Endothelial cell of umbilical vein (primary cell): ENCODE measurements at regions not wholly inside any gene's neighbourhood (a gene's known extent, or its start where the extent isn't known, plus 50 kb on each side); places are given as distances from the start of the nearest gene placed in this dataset.

Experiments used
- BruUV-seq: library from RNA; stranded (reverse); fragments of 400-500 nt; replicated peaks from 2 replicates; lab custom pipeline; 2021; lab: Mats Ljungman, UMichigan
- CTCF ChIA-PET: fragments of 300-600, 350-600 bp; sonication (Branson Sonifier 250); formaldehyde crosslinking; loops from one replicate; lab custom pipeline; 2021; ENCODE audit warnings: antibody characterized with exemption, inconsistent platforms; lab: Charles Lee
- POLR2A ChIA-PET: fragments of 300-600, 350-600 bp; sonication (Branson Sonifier 250); formaldehyde crosslinking; loops from one replicate; lab custom pipeline; 2021; ENCODE audit warnings: antibody characterized with exemption, inconsistent platforms; lab: Charles Lee
- DNase-seq: peaks from one replicate; pipeline ENCODE4 v3.0.0-alpha.2; 2011; ENCODE audit warnings: low read depth, low spot score
- FAIRE-seq: peaks from 2 replicates; lab custom pipeline; 2011; peaks lifted over from hg19 to GRCh38; lab: Jason Lieb, UNC
- H2AFZ ChIP-seq: 2 replicates; pipeline ENCODE4 v1.6.0; 2012; ENCODE audit warnings: low read depth, low read length, control low read depth, inconsistent platforms
- H3K27ac ChIP-seq: 2 replicates; pipeline ENCODE4 v1.5.1; 2011; ENCODE audit warnings: low read depth, mild to moderate bottlenecking, control low read depth, low read length, moderate library complexity; ENCODE audit not compliant: insufficient read depth
- H3K27me3 ChIP-seq, 2 experiments: 2 replicates each; pipeline versions ENCODE4 v1.6.0 to v1.6.1; 2011; ENCODE audit warnings: low read length in 2 of 2, mixed read lengths in 1 of 2; ENCODE audit not compliant: control insufficient read depth in 2 of 2, insufficient read depth in 2 of 2
- H3K36me3 ChIP-seq, 2 experiments: 2 replicates in 1 of 2; 3 replicates in 1 of 2; pipeline ENCODE4 v1.5.1; 2011; ENCODE audit warnings: low read length in 2 of 2, mild to moderate bottlenecking in 1 of 2, moderate library complexity in 1 of 2; ENCODE audit not compliant: control insufficient read depth in 2 of 2, insufficient read depth in 2 of 2; ENCODE audit errors: extremely low read depth in 1 of 2
- H3K4me1 ChIP-seq: 3 replicates; pipeline ENCODE4 v1.5.1; 2011; ENCODE audit warnings: mild to moderate bottlenecking, low read length; ENCODE audit not compliant: control insufficient read depth, insufficient read depth; ENCODE audit errors: extremely low read depth
- H3K4me2 ChIP-seq: 2 replicates; pipeline ENCODE4 v1.6.1; 2011; ENCODE audit warnings: low read length, control low read depth, mixed read lengths; ENCODE audit not compliant: insufficient read depth
- H3K4me3 ChIP-seq, 3 experiments: fragments of 200-600 bp in 1 of 3; sonication (generic), shearing (Covaris generic) in 1 of 3; replicated peaks in 1 of 3; 2 replicates each; pipeline ENCODE4 v1.5.1; 2011 to 2016; ENCODE audit warnings: control low read depth in 3 of 3, low read length in 3 of 3, mild to moderate bottlenecking in 2 of 3, inconsistent platforms in 1 of 3, low read depth in 1 of 3, moderate library complexity in 1 of 3; ENCODE audit not compliant: insufficient read depth in 1 of 3
- H3K79me2 ChIP-seq: 2 replicates; pipeline ENCODE4 v1.6.0; 2012; ENCODE audit warnings: low read length, inconsistent platforms; ENCODE audit not compliant: control insufficient read depth, insufficient read depth
- H3K9ac ChIP-seq: replicated peaks from 2 replicates; pipeline ENCODE3; 2011; ENCODE audit warnings: low read length, control low read depth; ENCODE audit not compliant: insufficient read depth; ENCODE audit errors: extremely low read depth
- H3K9me1 ChIP-seq: replicated peaks from 3 replicates; pipeline ENCODE4 v1.6.0; 2011; ENCODE audit warnings: mild to moderate bottlenecking, low read length; ENCODE audit not compliant: control insufficient read depth, insufficient read depth; ENCODE audit errors: extremely low read depth
- H3K9me3 ChIP-seq: replicated peaks from 2 replicates; pipeline ENCODE4 v1.5.1; 2012; ENCODE audit warnings: low read length, inconsistent platforms; ENCODE audit not compliant: control insufficient read depth, insufficient read depth
- H4K20me1 ChIP-seq: replicated peaks from 2 replicates; pipeline ENCODE3; 2011; ENCODE audit warnings: mild to moderate bottlenecking, low read length; ENCODE audit not compliant: control insufficient read depth, insufficient read depth; ENCODE audit errors: extremely low read depth
- CTCF ChIP-seq, 2 donors: IDR thresholded peaks; 1 replicate in 1 of 2; 2 replicates in 1 of 2; pipeline ENCODE4 v1.5.1; 2011; ENCODE audit warnings: low read length in 2 of 2, mild to moderate bottlenecking in 2 of 2, moderate library complexity in 2 of 2, control low read depth in 1 of 2, inconsistent platforms in 1 of 2, low read depth in 1 of 2; ENCODE audit not compliant: insufficient read depth in 1 of 2; ENCODE audit errors: extremely low read depth in 1 of 2
- EZH2 ChIP-seq: IDR thresholded peaks from 2 replicates; pipeline ENCODE4 v1.6.1; 2012; ENCODE audit warnings: borderline replicate concordance, low read depth, mild to moderate bottlenecking, moderate library complexity, low read length, inconsistent platforms; ENCODE audit not compliant: severe bottlenecking
- FOS ChIP-seq: IDR thresholded peaks from 2 replicates; pipeline ENCODE4 v1.6.1; 2011; ENCODE audit warnings: mild to moderate bottlenecking, low read length, moderate library complexity, borderline replicate concordance; ENCODE audit not compliant: insufficient read depth
- GATA2 ChIP-seq: IDR thresholded peaks from 2 replicates; pipeline ENCODE4 v1.7.0; 2011; ENCODE audit warnings: low read depth, mild to moderate bottlenecking, moderate library complexity, mixed read lengths, low read length; ENCODE audit not compliant: insufficient read length, insufficient read depth
- JUN ChIP-seq: IDR thresholded peaks from 2 replicates; pipeline ENCODE4 v1.6.1; 2011; ENCODE audit warnings: borderline replicate concordance, low read depth; ENCODE audit not compliant: insufficient read length, insufficient read depth
- MAX ChIP-seq: IDR thresholded peaks from 2 replicates; pipeline ENCODE4 v1.6.1; 2011; ENCODE audit not compliant: insufficient read depth, insufficient read length
- MYC ChIP-seq: IDR thresholded peaks from one replicate; pipeline ENCODE4 v1.6.1; 2011; ENCODE audit warnings: mild to moderate bottlenecking, low read depth, low read length
- POLR2A ChIP-seq: IDR thresholded peaks from 2 replicates; pipeline ENCODE4 v1.6.1; 2012; ENCODE audit warnings: low read depth, mild to moderate bottlenecking, control low read depth, low read length
- POLR2AphosphoS5 ChIP-seq: IDR thresholded peaks from 2 replicates; pipeline ENCODE4 v1.6.1; 2012; ENCODE audit warnings: low read depth, mild to moderate bottlenecking, control low read depth, low read length, moderate library complexity; ENCODE audit not compliant: insufficient read depth
- dilution Hi-C: fragments of 300-500 bp; cut with MboI; formaldehyde crosslinking; loops from one replicate; pipeline ENCODE4 v1.15.0; 2019; ENCODE audit warnings: low sequenced_read_pairs; ENCODE audit not compliant: extremely low pct_ligation_motif_present
- intact Hi-C: fragments of 100-400 bp; cut with micrococcal nuclease; formaldehyde crosslinking; loops from one replicate; pipeline ENCODE4 v1.10.0; 2022

GRCh38 chr6:137395316-137395715 lies 98.9 kb downstream of the OLIG3 start:
- H3K79me2 ChIP-seq: no peaks in the 10 kb centered on the region
- H3K27ac ChIP-seq: no peak overlapping the region
- DNase-seq: no peak
- H3K4me3 ChIP-seq: no peak overlapping the region
- H3K9me3 ChIP-seq: no peaks in the 10 kb centered on the region
- FAIRE-seq: no peak
- TF ChIP-seq EZH2: no peak
- no peaks in the 10 kb centered on the region for H3K9me1 ChIP-seq
- POLR2A ChIA-PET: no interaction called here
- intact Hi-C loops (no loop called here), dilution Hi-C loops (no loop called here)
- H3K36me3 ChIP-seq: no peaks in the 10 kb centered on the region
- H3K4me2 ChIP-seq: no peak overlapping the region
- no peaks in the 10 kb centered on the region for H4K20me1 ChIP-seq
- H2AFZ ChIP-seq: no peak overlapping the region
- CTCF ChIA-PET: no interaction called here
- H3K4me1 ChIP-seq: no peaks in the 10 kb centered on the region
- BruUV-seq: no TSS peak
- H3K9ac ChIP-seq: no peak overlapping the region
- H3K27me3 ChIP-seq: no peaks in the 10 kb centered on the region

GRCh38 chr6:137391061-137391814 lies 103.0 kb downstream of the OLIG3 start:
- H2AFZ ChIP-seq: no peak overlapping the region
- H3K9me1 ChIP-seq: no peaks in the 10 kb centered on the region
- DNase-seq (no peak), FAIRE-seq (no peak)
- TF ChIP-seq CTCF (IDR thresholded peaks at IDR 0.05; ENCODE audit: extremely low read depth in 1 of 2, insufficient read depth in 1 of 2, low read depth in 1 of 2, low read length in 2 of 2) (no peak), FOS (no peak), EZH2 (no peak), POLR2AphosphoS5 (no peak), MAX (no peak), MYC (no peak), POLR2A (no peak), JUN (no peak), GATA2 (no peak)
- H3K36me3 ChIP-seq: no peaks in the 10 kb centered on the region
- dilution Hi-C loops: no loop called here
- H3K4me2 ChIP-seq: no peak overlapping the region
- no peaks in the 10 kb centered on the region for H3K27me3 ChIP-seq
- H3K9ac ChIP-seq: no peak overlapping the region
- no TSS peak for BruUV-seq
- POLR2A ChIA-PET: no interaction called here
- H3K4me1 ChIP-seq: no peaks in the 10 kb centered on the region
- H3K4me3 ChIP-seq: no peak overlapping the region
- CTCF ChIA-PET: no interaction called here
- H3K27ac ChIP-seq: no peak overlapping the region
- H3K9me3 ChIP-seq: no peaks in the 10 kb centered on the region
- H4K20me1 ChIP-seq: no peaks in the 10 kb centered on the region
- H3K79me2 ChIP-seq: no peaks in the 10 kb centered on the region
- intact Hi-C loops: no loop called here
